LNCAP (cell line): ENCODE measurements at regions not wholly inside any gene's neighbourhood (a gene's known extent, or its start where the extent isn't known, plus 50 kb on each side); places are given as distances from the start of the nearest gene placed in this dataset.

Experiments
- CTCF ChIP-seq: fragments of 450-650 bp; IDR thresholded peaks from 2 replicates; pipeline ENCODE4 v1.5.1; 2017; ENCODE audit warnings: mild to moderate bottlenecking

- TF ChIP-seq CTCF: no peak
Measured at GRCh38 chr4:79073471-79073870, 134.2 kb upstream of the PAQR3 start.

- no peak for TF ChIP-seq CTCF
Measured at GRCh38 chr4:79065262-79065661, 126.0 kb upstream of the PAQR3 start.

GRCh38 chr4:79064806-79065205, 125.6 kb upstream of the PAQR3 start:
- no peak for TF ChIP-seq CTCF

- no peak for TF ChIP-seq CTCF
Measured at GRCh38 chr4:79059631-79060399, 120.6 kb upstream of the PAQR3 start.

- TF ChIP-seq CTCF: no peak
Measured at GRCh38 chr4:79057772-79058171, 118.5 kb upstream of the PAQR3 start.

- no peak for TF ChIP-seq CTCF
Measured at GRCh38 chr4:79053754-79054153, 114.5 kb upstream of the PAQR3 start.

- no peak for TF ChIP-seq CTCF
Measured at GRCh38 chr4:79050541-79050880, 111.3 kb upstream of the PAQR3 start.
